ENCODE measurements at regions not wholly inside any gene's neighbourhood (a gene's known extent, or its start where the extent isn't known, plus 50 kb on each side); places are given as distances from the start of the nearest gene placed in this dataset.
A peak's percentile ranks its signal among the peaks of the same experiment; 100 is the strongest.

DNA sequence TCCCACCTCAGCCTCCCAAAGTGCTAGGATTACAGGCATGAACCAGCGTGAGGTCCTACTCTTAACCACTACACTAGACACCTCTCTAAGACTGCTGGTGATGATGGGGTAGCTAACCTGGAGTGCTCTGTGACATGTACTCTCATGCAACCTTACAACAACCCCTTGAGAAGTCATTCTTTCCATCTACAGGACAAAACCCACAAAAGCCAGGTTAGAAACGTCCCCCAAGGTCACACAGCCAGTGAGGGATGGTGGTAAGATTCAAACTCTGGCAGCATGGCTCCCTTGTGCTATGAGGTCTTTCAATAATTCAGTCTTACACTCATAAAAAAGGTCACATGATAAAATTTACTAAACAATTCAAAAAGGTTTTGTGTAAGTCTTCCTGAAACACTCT, 94.8 kb upstream of the SERTAD2 start:
- no peaks in the 10 kb centered on the region for H3K9me3 ChIP-seq (ENCODE audit: low read length)
- no peak overlapping the region for H3K4me3 ChIP-seq (ENCODE audit: low read length)
- H3K36me3 ChIP-seq (ENCODE audit: insufficient read depth, low read length) = no peaks in the 10 kb centered on the region
- no peaks in the 10 kb centered on the region for H3K27me3 ChIP-seq (ENCODE audit: insufficient read depth, low read length)
- peaks cover 17% of the 10 kb centered on the region for H3K4me1 ChIP-seq (ENCODE audit: insufficient read depth, low read length)
- no peak overlapping the region for H2AFZ ChIP-seq (ENCODE audit: low read depth, low read length)

DNA sequence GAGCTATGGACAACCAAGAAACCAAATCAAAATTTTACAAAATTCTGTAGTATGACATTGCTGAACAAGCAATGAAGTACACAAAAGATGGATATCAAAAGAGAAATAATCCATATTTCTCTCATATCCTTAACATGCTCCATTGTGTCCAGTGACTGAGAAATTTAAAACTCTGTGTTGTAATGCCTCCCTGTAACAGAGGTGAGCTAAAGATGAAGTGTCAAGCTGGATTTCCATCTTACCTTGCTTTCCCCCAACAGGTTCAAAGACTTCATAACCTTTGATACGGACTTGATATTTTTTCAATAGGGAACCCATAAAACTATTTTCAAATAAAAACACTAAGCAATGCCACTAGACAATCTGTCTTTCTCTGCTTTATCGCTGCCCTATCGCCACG, 95.7 kb upstream of the SERTAD2 start:
- Histone ChIP-seq H3K36me3 (ENCODE audit: insufficient read depth, low read length) (no peaks in the 10 kb centered on the region), H3K4me3 (ENCODE audit: low read length) (peak overlapping the region; percentile 62), H3K9me3 (ENCODE audit: low read length) (no peaks in the 10 kb centered on the region), H3K27me3 (ENCODE audit: insufficient read depth, low read length) (no peaks in the 10 kb centered on the region), H3K4me1 (ENCODE audit: insufficient read depth, low read length) (peaks cover 17% of the 10 kb centered on the region), H2AFZ (ENCODE audit: low read depth, low read length) (peak overlapping the region; percentile 72)

DNA sequence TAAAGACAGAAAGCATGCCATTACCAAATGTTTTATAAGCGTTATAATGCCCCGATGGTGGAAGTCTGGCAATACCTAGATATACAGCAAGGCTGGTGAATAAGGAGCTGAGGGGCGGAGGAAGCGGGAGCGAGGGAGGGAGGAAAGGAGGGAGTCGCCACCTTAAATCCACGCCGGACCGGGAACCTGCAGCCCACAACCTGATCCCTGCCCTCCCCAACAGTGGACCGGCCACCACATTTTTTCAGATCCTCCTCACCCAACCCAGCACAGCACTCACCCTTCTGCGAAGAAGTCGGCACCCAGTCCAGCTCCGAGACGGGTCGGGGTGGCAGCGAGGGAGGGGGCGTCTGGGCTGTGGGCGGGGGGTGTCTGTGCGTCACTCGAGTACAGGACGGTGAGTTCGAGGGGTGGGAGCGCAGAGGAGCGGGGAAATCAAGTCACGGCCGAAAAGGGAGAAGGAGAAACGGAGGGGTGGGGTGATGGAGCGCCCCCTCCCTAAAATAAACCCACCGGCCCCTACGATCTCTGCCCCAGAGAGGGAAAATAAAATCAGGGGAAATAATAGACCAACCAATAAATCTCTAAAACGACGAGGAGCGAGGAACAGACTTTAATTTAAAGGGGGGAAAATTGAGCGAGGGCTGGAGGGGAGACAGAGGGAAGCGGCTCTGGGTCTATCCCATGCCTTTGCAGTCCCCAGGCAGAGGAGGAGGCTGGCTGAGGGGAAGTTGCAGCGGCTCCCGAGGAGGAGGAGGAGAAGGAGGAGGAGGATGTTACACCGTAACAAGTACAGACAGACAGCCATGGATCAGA, 96.5 kb upstream of the SERTAD2 start:
- Histone ChIP-seq H3K27me3 (ENCODE audit: insufficient read depth, low read length) (no peaks in the 10 kb centered on the region), H3K9me3 (ENCODE audit: low read length) (no peaks in the 10 kb centered on the region), H3K4me3 (ENCODE audit: low read length) (peak overlapping the region; percentile 62), H2AFZ (ENCODE audit: low read depth, low read length) (peak overlapping the region; percentile 72), H3K36me3 (ENCODE audit: insufficient read depth, low read length) (no peaks in the 10 kb centered on the region), H3K4me1 (ENCODE audit: insufficient read depth, low read length) (peaks cover 17% of the 10 kb centered on the region)

DNA sequence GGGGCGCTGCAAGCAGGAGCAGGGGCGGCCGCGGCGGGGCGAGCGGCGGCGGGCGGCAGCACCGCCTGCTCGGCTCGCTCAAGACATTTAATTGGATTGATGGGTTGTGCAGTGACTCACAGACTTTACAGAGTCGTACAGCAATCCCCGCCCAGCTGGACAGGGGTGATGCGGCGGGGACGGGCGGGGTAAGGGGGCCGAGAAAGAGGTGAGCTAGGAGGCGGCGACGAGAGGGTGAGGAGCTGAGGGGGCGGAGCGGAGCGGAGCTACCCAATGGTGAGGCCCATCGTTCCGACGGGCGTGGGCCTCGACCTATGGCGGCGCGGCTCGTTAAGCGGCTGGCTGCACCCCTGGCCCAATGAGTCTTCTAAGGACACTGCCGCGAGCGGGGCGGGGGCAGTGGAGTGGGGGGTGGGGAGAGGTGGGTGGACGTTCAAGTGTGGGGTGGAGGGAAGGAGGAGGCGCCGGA, 97.1 kb upstream of the SERTAD2 start:
- Histone ChIP-seq H3K27me3 (ENCODE audit: insufficient read depth, low read length) (no peaks in the 10 kb centered on the region), H3K36me3 (ENCODE audit: insufficient read depth, low read length) (no peaks in the 10 kb centered on the region), H3K4me1 (ENCODE audit: insufficient read depth, low read length) (peaks cover 17% of the 10 kb centered on the region), H3K9me3 (ENCODE audit: low read length) (no peaks in the 10 kb centered on the region), H2AFZ (ENCODE audit: low read depth, low read length) (peak overlapping the region; percentile 72), H3K4me3 (ENCODE audit: low read length) (peak overlapping the region; percentile 62)

DNA sequence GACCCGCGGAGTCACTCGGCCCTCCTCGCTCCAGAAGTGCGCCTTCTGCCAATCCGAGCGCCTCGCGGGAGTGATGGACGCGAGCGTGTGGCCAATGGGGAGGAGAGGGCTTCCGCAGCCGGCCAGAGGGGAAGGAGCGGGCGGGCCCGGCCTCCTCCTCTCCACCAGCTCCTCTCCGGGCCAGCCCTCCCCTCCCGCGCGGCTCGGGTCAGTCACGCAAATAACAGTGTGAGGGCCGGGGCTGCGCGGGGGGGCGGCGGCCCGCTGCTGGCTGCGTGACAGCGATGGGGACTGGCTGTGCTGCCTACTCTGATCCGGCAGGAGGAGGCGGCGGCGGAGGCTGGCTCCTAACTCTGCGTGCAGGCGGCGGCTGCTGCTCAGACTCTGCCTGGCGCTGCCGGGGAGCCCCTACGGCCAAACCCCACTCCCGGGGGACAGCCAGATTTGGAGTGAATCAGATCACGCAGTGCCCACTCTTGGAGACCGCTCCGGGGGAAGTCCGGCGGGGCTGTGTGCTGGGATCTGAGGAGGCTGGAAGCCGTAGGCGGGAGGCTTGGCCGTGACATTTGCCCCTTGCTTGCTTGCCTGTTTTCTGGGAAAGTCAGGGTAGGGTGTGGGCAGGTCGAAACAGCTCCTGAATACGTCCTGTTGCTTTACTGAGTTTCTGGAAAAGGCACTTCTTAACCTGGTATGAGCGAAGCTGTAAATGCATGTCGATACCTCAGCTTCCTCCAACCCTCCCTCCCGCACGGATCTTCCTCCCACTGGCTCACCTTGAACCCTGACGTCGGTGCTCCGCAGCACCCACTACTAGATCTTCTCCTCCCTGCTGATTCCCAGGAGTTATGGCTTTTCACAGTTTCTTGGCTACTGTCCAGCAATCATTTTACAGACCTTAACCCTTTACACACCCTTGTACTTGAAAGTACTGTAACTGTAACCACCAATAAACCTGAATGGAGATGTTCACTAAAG, 97.9 kb upstream of the SERTAD2 start:
- Histone ChIP-seq H3K9me3 (ENCODE audit: low read length) (no peaks in the 10 kb centered on the region), H3K4me3 (ENCODE audit: low read length) (peak overlapping the region; percentile 71), H3K4me1 (ENCODE audit: insufficient read depth, low read length) (peaks cover 17% of the 10 kb centered on the region), H2AFZ (ENCODE audit: low read depth, low read length) (peak overlapping the region; percentile 81), H3K36me3 (ENCODE audit: insufficient read depth, low read length) (no peaks in the 10 kb centered on the region), H3K27me3 (ENCODE audit: insufficient read depth, low read length) (no peaks in the 10 kb centered on the region)

DNA sequence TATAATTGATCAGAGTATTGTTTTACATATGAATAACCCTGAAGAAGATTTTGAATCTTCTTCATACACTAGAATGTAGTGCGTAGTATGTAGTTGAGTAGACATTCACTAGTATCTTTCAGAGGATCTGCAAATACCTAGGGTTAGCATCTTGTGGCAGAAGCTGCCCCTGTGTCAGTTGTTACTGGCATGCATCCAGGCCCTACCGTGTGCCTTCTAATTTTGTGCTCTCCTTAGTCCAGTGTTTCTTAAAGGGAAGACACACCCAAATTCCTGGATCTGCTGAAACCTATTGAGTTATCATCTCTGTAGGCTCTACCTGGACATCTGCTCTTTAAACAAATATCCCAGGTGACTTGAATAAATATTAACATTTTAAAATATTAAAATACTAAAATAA, 99.7 kb upstream of the SERTAD2 start:
- H3K27me3 ChIP-seq (ENCODE audit: insufficient read depth, low read length) = no peaks in the 10 kb centered on the region
- H3K4me1 ChIP-seq (ENCODE audit: insufficient read depth, low read length) = peaks cover 17% of the 10 kb centered on the region
- H3K9me3 ChIP-seq (ENCODE audit: low read length) = no peaks in the 10 kb centered on the region
- no peak overlapping the region for H2AFZ ChIP-seq (ENCODE audit: low read depth, low read length)
- H3K4me3 ChIP-seq (ENCODE audit: low read length) = no peak overlapping the region
- no peaks in the 10 kb centered on the region for H3K36me3 ChIP-seq (ENCODE audit: insufficient read depth, low read length)

DNA sequence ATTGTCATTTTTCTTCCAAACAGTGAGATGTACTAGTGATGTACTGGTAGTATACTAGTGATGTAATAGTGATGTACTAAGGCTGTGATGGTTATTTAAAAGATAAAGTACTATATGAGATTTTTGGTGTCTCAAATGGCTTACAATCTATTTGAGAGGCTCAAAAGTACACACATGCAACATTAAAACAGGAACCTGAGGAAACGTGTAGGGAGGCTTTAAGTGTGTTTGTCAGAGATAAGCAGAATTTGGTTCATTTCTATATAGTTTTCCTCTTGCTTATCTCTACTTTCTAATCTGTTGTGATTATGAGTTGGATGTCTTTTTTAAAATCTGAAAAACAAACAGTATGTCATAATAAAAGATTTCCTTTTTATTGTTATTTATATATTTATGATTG, 100.9 kb upstream of the SERTAD2 start:
- Histone ChIP-seq H2AFZ (ENCODE audit: low read depth, low read length) (no peak overlapping the region), H3K4me1 (ENCODE audit: insufficient read depth, low read length) (peaks cover 11% of the 10 kb centered on the region), H3K27me3 (ENCODE audit: insufficient read depth, low read length) (no peaks in the 10 kb centered on the region), H3K9me3 (ENCODE audit: low read length) (no peaks in the 10 kb centered on the region), H3K36me3 (ENCODE audit: insufficient read depth, low read length) (no peaks in the 10 kb centered on the region), H3K4me3 (ENCODE audit: low read length) (no peak overlapping the region)

DNA sequence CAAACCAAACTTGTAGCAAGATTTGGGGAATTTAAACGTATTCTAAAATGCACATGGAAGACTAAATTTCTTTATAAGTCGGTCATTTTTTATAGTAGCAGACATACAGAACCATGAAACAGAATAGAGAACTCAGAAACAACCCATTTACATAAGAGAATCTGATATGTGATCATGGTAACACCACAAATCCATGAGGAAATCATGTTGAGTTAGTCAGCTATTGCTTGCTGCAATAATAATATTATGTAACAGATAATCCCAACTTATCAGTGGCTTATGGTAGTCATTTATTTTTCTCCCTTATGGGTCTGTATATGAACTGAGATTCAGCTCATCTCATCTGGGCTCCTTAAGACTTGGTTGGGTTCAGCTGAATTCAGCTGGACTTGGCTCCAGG, 103.4 kb upstream of the SERTAD2 start:
- Histone ChIP-seq H3K27me3 (ENCODE audit: insufficient read depth, low read length) (no peaks in the 10 kb centered on the region), H2AFZ (ENCODE audit: low read depth, low read length) (no peak overlapping the region), H3K4me1 (ENCODE audit: insufficient read depth, low read length) (peaks cover 4% of the 10 kb centered on the region), H3K9me3 (ENCODE audit: low read length) (no peaks in the 10 kb centered on the region), H3K36me3 (ENCODE audit: insufficient read depth, low read length) (no peaks in the 10 kb centered on the region), H3K4me3 (ENCODE audit: low read length) (no peak overlapping the region)

DNA sequence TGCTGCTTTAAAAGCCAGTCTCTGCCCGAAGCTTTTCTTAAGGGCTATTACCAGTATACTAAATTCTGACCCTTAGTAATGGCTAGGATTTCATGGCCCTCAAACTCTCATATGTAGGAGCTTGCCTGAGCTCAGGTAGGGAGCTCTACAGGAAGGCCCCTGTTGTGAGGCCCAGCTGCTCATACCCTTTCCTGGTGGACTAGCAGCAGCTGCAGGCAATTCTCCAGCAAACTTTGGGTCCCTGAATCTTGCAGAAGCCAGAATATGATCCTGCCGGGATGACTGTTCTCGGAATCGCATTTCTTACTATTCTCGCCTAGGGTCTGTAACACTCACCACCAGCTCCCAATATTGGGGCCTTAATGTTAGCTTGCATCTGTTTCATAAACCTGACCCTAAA, 106.4 kb upstream of the SERTAD2 start:
- Histone ChIP-seq H3K9me3 (ENCODE audit: low read length) (no peaks in the 10 kb centered on the region), H2AFZ (ENCODE audit: low read depth, low read length) (no peak overlapping the region), H3K36me3 (ENCODE audit: insufficient read depth, low read length) (no peaks in the 10 kb centered on the region), H3K4me3 (ENCODE audit: low read length) (no peak overlapping the region), H3K4me1 (ENCODE audit: insufficient read depth, low read length) (peaks cover 5% of the 10 kb centered on the region), H3K27me3 (ENCODE audit: insufficient read depth, low read length) (no peaks in the 10 kb centered on the region)

DNA sequence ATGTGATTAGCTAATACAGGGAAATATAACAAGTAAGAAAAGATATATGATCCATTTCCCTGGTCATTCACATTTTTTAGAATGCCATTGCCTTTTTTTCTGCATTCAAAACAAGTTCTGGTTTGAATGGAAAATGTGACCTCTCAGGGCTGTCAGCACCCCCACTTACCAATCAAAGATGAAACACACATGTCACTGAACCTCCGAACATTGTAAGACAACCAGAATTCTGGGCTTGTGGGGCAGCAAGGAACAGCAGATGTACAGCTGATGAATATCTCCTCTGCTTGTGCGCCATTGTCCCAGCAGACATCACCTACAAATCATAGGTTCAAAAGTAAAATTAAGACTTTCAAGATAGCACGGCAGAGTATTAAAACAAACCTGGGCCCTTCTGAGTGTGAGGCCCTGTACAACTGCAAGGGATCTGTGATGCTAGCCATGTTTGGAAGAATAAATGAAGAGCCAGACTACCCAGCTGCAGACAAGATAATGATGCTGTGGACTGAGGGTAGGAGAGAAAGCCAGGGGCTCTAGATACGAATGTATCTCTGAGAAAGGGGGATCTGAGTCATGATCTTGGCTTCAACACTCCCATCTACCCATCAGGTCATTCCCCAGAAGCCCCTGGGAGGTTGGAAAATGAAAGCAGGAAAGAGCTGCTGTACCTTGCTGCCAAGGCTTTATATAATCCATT, 108.7 kb upstream of the SERTAD2 start:
- Histone ChIP-seq H3K27me3 (ENCODE audit: insufficient read depth, low read length) (no peaks in the 10 kb centered on the region), H3K4me1 (ENCODE audit: insufficient read depth, low read length) (peaks cover 11% of the 10 kb centered on the region), H3K9me3 (ENCODE audit: low read length) (no peaks in the 10 kb centered on the region), H3K36me3 (ENCODE audit: insufficient read depth, low read length) (no peaks in the 10 kb centered on the region), H2AFZ (ENCODE audit: low read depth, low read length) (no peak overlapping the region), H3K4me3 (ENCODE audit: low read length) (no peak overlapping the region)

DNA sequence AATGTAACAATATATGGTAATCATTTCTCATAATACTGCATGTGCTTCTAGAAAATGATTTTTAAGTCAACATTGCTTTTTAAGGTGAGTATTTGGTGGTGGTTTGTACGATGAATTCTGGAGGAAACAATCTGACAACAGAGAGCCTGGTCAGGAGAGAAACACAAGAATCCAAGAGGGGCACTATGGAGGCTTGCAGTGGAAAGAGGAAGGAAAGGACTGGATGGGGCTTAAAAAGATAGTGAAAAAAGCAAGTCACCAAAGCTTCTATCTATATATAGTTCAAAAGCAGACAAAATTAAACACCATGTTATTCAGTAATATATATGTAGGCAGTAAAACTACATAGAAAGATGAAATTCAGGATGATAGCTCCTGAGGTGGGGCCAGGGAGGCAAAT, 109.4 kb upstream of the SERTAD2 start:
- H3K27me3 ChIP-seq (ENCODE audit: insufficient read depth, low read length) = no peaks in the 10 kb centered on the region
- H3K9me3 ChIP-seq (ENCODE audit: low read length) = no peaks in the 10 kb centered on the region
- H2AFZ ChIP-seq (ENCODE audit: low read depth, low read length) = no peak overlapping the region
- H3K36me3 ChIP-seq (ENCODE audit: insufficient read depth, low read length) = no peaks in the 10 kb centered on the region
- H3K4me3 ChIP-seq (ENCODE audit: low read length) = no peak overlapping the region
- H3K4me1 ChIP-seq (ENCODE audit: insufficient read depth, low read length) = peaks cover 12% of the 10 kb centered on the region

DNA sequence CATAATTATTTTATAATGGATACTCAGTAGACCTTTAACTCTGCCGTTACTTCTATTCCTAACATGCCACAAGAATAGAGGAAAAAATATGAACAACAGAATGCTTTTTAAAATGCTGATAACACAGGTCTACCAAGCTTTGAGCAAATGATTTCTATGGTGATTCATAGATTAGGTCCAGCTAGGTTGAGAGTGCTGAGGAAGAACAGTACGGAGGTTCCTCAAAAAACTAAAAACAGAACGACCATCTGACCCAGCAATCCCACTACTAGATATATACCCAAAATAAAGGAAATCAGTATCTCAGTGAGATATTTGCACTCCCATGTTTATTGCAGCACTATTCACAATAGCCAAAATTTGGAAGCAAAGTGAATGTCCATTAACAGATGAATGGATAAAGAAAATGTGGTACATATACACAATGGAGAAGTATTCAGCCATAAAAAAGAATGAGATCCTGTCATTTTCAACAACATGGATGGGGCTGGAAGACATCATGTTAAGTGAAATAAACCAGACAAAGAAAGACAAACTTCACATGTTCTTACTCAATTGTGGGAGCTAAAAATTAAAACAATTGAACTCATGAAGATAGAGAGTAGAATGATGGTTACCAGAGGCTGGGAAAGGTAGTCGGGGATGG, 111.6 kb upstream of the SERTAD2 start:
- H3K27me3 ChIP-seq (ENCODE audit: insufficient read depth, low read length) = no peaks in the 10 kb centered on the region
- H3K4me1 ChIP-seq (ENCODE audit: insufficient read depth, low read length) = peaks cover 18% of the 10 kb centered on the region
- H3K36me3 ChIP-seq (ENCODE audit: insufficient read depth, low read length) = no peaks in the 10 kb centered on the region
- no peak overlapping the region for H2AFZ ChIP-seq (ENCODE audit: low read depth, low read length)
- no peaks in the 10 kb centered on the region for H3K9me3 ChIP-seq (ENCODE audit: low read length)
- H3K4me3 ChIP-seq (ENCODE audit: low read length) = no peak overlapping the region

Measured in neuron (in vitro differentiated cells).